IMR-90 (cell line): ENCODE measurements at regions not wholly inside any gene's neighbourhood (a gene's known extent, or its start where the extent isn't known, plus 50 kb on each side); places are given as distances from the start of the nearest gene placed in this dataset.

Source experiments
- ATAC-seq: fragments of 200-7000 bp; cut with Tn5 transposase; 2 replicates; pipeline ENCODE4 v1.9.1; 2020; ENCODE audit warnings: low read depth, mild to moderate bottlenecking, moderate library complexity
- BruUV-seq: library from RNA; stranded (reverse); fragments of 400-500 nt; replicated peaks from 2 replicates; lab custom pipeline; 2021; lab: Mats Ljungman, UMichigan
- CTCF ChIA-PET: fragments of 300-600 bp; formaldehyde crosslinking; extraction: SDS; loops from one replicate; lab custom pipeline; 2021; ENCODE audit warnings: antibody characterized with exemption; lab: Yijun Ruan, JAX
- POLR2A ChIA-PET: fragments of 300-600 bp; sonication (Branson Sonifier 250); formaldehyde crosslinking; loops from one replicate; lab custom pipeline; 2022; ENCODE audit warnings: antibody characterized with exemption; ENCODE audit not compliant: unreplicated experiment; lab: Charles Lee
- DNase-seq: peaks from one replicate; pipeline ENCODE4 v3.0.0; 2013
- H2AFZ ChIP-seq: replicated peaks from 2 replicates; pipeline ENCODE3; 2013; ENCODE audit warnings: low read length, mild to moderate bottlenecking; ENCODE audit not compliant: poor library complexity
- H2AK5ac ChIP-seq: 2 replicates; pipeline ENCODE4 v1.6.1; 2013; ENCODE audit warnings: low read depth, low read length, inconsistent platforms
- H2AK9ac ChIP-seq: replicated peaks from 2 replicates; pipeline ENCODE3; 2013; ENCODE audit warnings: mild to moderate bottlenecking, low read depth, low read length, moderate library complexity; ENCODE audit not compliant: poor library complexity
- H2BK120ac ChIP-seq: 2 replicates; pipeline ENCODE4 v1.6.1; 2013; ENCODE audit warnings: low read depth, low read length, inconsistent platforms
- H2BK15ac ChIP-seq: 3 replicates; pipeline ENCODE4 v1.6.1; 2013; ENCODE audit warnings: low read depth, low read length, inconsistent platforms
- H2BK20ac ChIP-seq: 2 replicates; pipeline ENCODE4 v1.6.1; 2013; ENCODE audit warnings: low read depth, mild to moderate bottlenecking, inconsistent platforms, low read length, moderate library complexity
- H2BK5ac ChIP-seq: 2 replicates; pipeline ENCODE4 v1.6.1; 2013; ENCODE audit warnings: mild to moderate bottlenecking, low read depth, low read length, inconsistent platforms; ENCODE audit not compliant: poor library complexity, severe bottlenecking
- H3K14ac ChIP-seq: replicated peaks from 2 replicates; pipeline ENCODE4 v1.6.1; 2013; ENCODE audit warnings: low read depth, low read length, inconsistent platforms
- H3K18ac ChIP-seq: 2 replicates; pipeline ENCODE4 v1.6.1; 2013; ENCODE audit warnings: low read depth, low read length, control low read depth
- H3K23ac ChIP-seq: 2 replicates; pipeline ENCODE4 v1.6.1; 2013; ENCODE audit warnings: low read depth, low read length, inconsistent platforms
- H3K27ac ChIP-seq: 2 replicates; pipeline ENCODE4 v1.5.1; 2013; ENCODE audit warnings: mild to moderate bottlenecking, control low read depth, low read length; ENCODE audit not compliant: insufficient read depth
- H3K27me3 ChIP-seq: 2 replicates; pipeline ENCODE4 v1.6.1; 2013; ENCODE audit warnings: low read length; ENCODE audit not compliant: control insufficient read depth, insufficient read depth
- H3K36me3 ChIP-seq: 2 replicates; pipeline ENCODE4 v1.6.1; 2013; ENCODE audit warnings: low read length, mixed read lengths; ENCODE audit not compliant: control insufficient read depth, insufficient read depth
- H3K4ac ChIP-seq: 2 replicates; pipeline ENCODE4 v1.6.1; 2013; ENCODE audit warnings: low read depth, low read length, inconsistent platforms
- H3K4me1 ChIP-seq: 2 replicates; pipeline ENCODE4 v1.6.1; 2013; ENCODE audit warnings: low read length, mixed read lengths; ENCODE audit not compliant: control insufficient read depth, insufficient read depth
- H3K4me2 ChIP-seq: 2 replicates; pipeline ENCODE4 v1.6.1; 2013; ENCODE audit warnings: low read depth, mild to moderate bottlenecking, control low read depth, low read length, moderate library complexity
- H3K4me3 ChIP-seq: 2 replicates; pipeline ENCODE4 v1.5.1; 2013; ENCODE audit warnings: low read depth, mild to moderate bottlenecking, control low read depth, low read length, moderate library complexity; ENCODE audit not compliant: insufficient read depth
- H3K56ac ChIP-seq: 2 replicates; pipeline ENCODE4 v1.6.1; 2013; ENCODE audit warnings: low read length, inconsistent platforms; ENCODE audit not compliant: insufficient read depth; ENCODE audit errors: extremely low read depth
- H3K79me1 ChIP-seq, 2 experiments: 2 replicates each; pipeline ENCODE4 v1.6.1; 2013; ENCODE audit warnings: low read length in 2 of 2, inconsistent platforms in 1 of 2, low read depth in 1 of 2
- H3K9ac ChIP-seq: 2 replicates; pipeline ENCODE4 v1.6.1; 2013; ENCODE audit warnings: low read depth, low read length, control low read depth
- H3K9me1 ChIP-seq: 2 replicates; pipeline ENCODE4 v1.6.1; 2013; ENCODE audit warnings: low read length, inconsistent platforms; ENCODE audit not compliant: insufficient read depth
- H3K9me3 ChIP-seq: 2 replicates; pipeline ENCODE4 v1.6.1; 2013; ENCODE audit warnings: low read length; ENCODE audit not compliant: control insufficient read depth, insufficient read depth
- H4K20me1 ChIP-seq: 2 replicates; pipeline ENCODE4 v1.6.1; 2013; ENCODE audit warnings: low read length, inconsistent platforms; ENCODE audit not compliant: insufficient read depth
- H4K5ac ChIP-seq: 2 replicates; pipeline ENCODE4 v1.6.1; 2013; ENCODE audit warnings: mild to moderate bottlenecking, low read depth, low read length, control low read depth
- H4K8ac ChIP-seq, 2 experiments: 2 replicates each; pipeline ENCODE4 v1.6.1; 2013; ENCODE audit warnings: low read depth in 2 of 2, low read length in 2 of 2, control low read depth in 1 of 2, inconsistent platforms in 1 of 2
- H4K91ac ChIP-seq: 2 replicates; pipeline ENCODE4 v1.6.1; 2013; ENCODE audit warnings: low read depth, low read length, inconsistent platforms; ENCODE audit not compliant: insufficient read depth
- BHLHE40 ChIP-seq: fragments of 150-350 bp; IDR thresholded peaks from 2 replicates; pipeline ENCODE4 v1.6.1; 2016; ENCODE audit warnings: mild to moderate bottlenecking, low read depth, low read length
- CEBPB ChIP-seq: IDR thresholded peaks from 2 replicates; pipeline ENCODE4 v1.6.1; 2012; ENCODE audit warnings: low read depth, low read length, improper control_type of control experiment
- CHD1 ChIP-seq: IDR thresholded peaks from 2 replicates; pipeline ENCODE4 v1.6.1; 2012; ENCODE audit warnings: low read depth, low read length, improper control_type of control experiment
- ELK1 ChIP-seq: fragments of 150-350 bp; IDR thresholded peaks from 2 replicates; pipeline ENCODE4 v1.6.1; 2016; ENCODE audit warnings: low read depth, mild to moderate bottlenecking, low read length, moderate library complexity, borderline replicate concordance
- FOS ChIP-seq: fragments of 150-350 bp; IDR thresholded peaks from 2 replicates; pipeline ENCODE4 v1.6.1; 2016; ENCODE audit warnings: low read depth, low read length
- MAFK ChIP-seq: IDR thresholded peaks from 2 replicates; pipeline ENCODE4 v1.6.1; 2012; ENCODE audit warnings: low read depth, low read length, improper control_type of control experiment
- MAZ ChIP-seq: IDR thresholded peaks from 2 replicates; pipeline ENCODE4 v1.6.1; 2012; ENCODE audit warnings: low read depth, mild to moderate bottlenecking, low read length, improper control_type of control experiment, moderate library complexity, borderline replicate concordance
- MXI1 ChIP-seq: IDR thresholded peaks from 2 replicates; pipeline ENCODE4 v1.6.1; 2012; ENCODE audit warnings: low read depth, mild to moderate bottlenecking, low read length, moderate library complexity, borderline replicate concordance
- NFE2L2 ChIP-seq: fragments of 150-350 bp; IDR thresholded peaks from 2 replicates; pipeline ENCODE4 v1.6.1; 2016; ENCODE audit warnings: low read depth, mild to moderate bottlenecking, low read length
- POLR2A ChIP-seq: IDR thresholded peaks from 2 replicates; pipeline ENCODE4 v1.6.1; 2012; ENCODE audit warnings: mild to moderate bottlenecking, low read depth, low read length
- RAD21 ChIP-seq: IDR thresholded peaks from 2 replicates; pipeline ENCODE4 v1.6.1; 2012; ENCODE audit warnings: low read length, improper control_type of control experiment
- RCOR1 ChIP-seq: IDR thresholded peaks from 2 replicates; pipeline ENCODE4 v1.6.1; 2012; ENCODE audit warnings: mild to moderate bottlenecking, low read length, improper control_type of control experiment; ENCODE audit not compliant: insufficient replicate concordance
- RFX5 ChIP-seq: IDR thresholded peaks from 2 replicates; pipeline ENCODE4 v1.8.0; 2012; ENCODE audit warnings: low read depth, mild to moderate bottlenecking, low read length, moderate library complexity
- SMC3 ChIP-seq: fragments of 150-350 bp; IDR thresholded peaks from 2 replicates; pipeline ENCODE4 v1.6.1; 2016; ENCODE audit warnings: low read depth, mild to moderate bottlenecking, antibody characterized with exemption, low read length, moderate library complexity
- USF2 ChIP-seq: fragments of 150-350 bp; IDR thresholded peaks from 2 replicates; pipeline ENCODE4 v1.6.1; 2017; ENCODE audit warnings: mild to moderate bottlenecking, antibody characterized with exemption, low read length, low read depth
- WGBS, 2 experiments: methylation state at CpG; one replicate each; pipeline versions ENCODE4 v1.1.5 to v1.1.7; 2013; ENCODE audit warnings: missing lambda C conversion rate in 2 of 2; ENCODE audit not compliant: insufficient read length in 1 of 2; ENCODE audit errors: extremely low coverage in 2 of 2; 5-methylcytosine and 5-hydroxymethylcytosine counted together
- dilution Hi-C: fragments of 300-500 bp; cut with HindIII; formaldehyde crosslinking; loops from one replicate; pipeline ENCODE4 v1.14.3; 2018; ENCODE audit warnings: low sequenced_read_pairs; ENCODE audit not compliant: unreplicated experiment
- in situ Hi-C: fragments of 300-500 bp; cut with MboI; formaldehyde crosslinking; loops from 3 replicates; pipeline ENCODE4 v1.14.3; 2019; ENCODE audit warnings: low sequenced_read_pairs, inconsistent platforms, mixed read lengths
- intact Hi-C: fragments of 100-400 bp; cut with micrococcal nuclease; formaldehyde crosslinking; loops from 2 replicates; pipeline ENCODE4 v1.10.0; 2022
- TF ChIP-seq, protein P1 (sequence below): conservative IDR thresholded peaks from 2 replicates; pipeline ENCODE4 v1.5.1; 2012; ENCODE audit warnings: mild to moderate bottlenecking, low read depth, low read length, improper control_type of control experiment

- Histone ChIP-seq H4K8ac (no peak overlapping the region), H3K18ac (no peak overlapping the region), H2AFZ (no peak overlapping the region), H3K9me3 (no peaks in the 10 kb centered on the region), H3K23ac (no peak overlapping the region), H3K14ac (no peak overlapping the region), H2BK15ac (no peak overlapping the region), H4K20me1 (no peaks in the 10 kb centered on the region), H3K36me3 (no peaks in the 10 kb centered on the region), H3K27ac (no peak overlapping the region), H3K4me1 (no peaks in the 10 kb centered on the region), H2BK120ac (no peak overlapping the region), H3K27me3 (no peaks in the 10 kb centered on the region), H3K4ac (no peak overlapping the region), H4K5ac (no peak overlapping the region), H3K79me1 (no peaks in the 10 kb centered on the region), H3K56ac (no peak overlapping the region), H3K9ac (no peak overlapping the region), H3K9me1 (no peaks in the 10 kb centered on the region), H3K4me3 (no peak overlapping the region), H2AK5ac (no peak overlapping the region), H2BK5ac (no peak overlapping the region), H2BK20ac (no peak overlapping the region), H2AK9ac (no peak overlapping the region), H4K91ac (no peak overlapping the region), H3K4me2 (no peak overlapping the region)
- no CpG with 5 or more reads among the region's 4 CpGs for WGBS, 2 experiments
- dilution Hi-C loops (no loop called here), intact Hi-C loops (no loop called here), in situ Hi-C loops (no loop called here)
- CTCF ChIA-PET: no interaction called here
- no TSS peak for BruUV-seq
- POLR2A ChIA-PET: no interaction called here
- ATAC-seq (no peak), DNase-seq (no peak)
- TF ChIP-seq MAZ (no peak), RAD21 (no peak), CEBPB (no peak), SMC3 (no peak), MAFK (no peak), BHLHE40 (no peak), POLR2A (no peak), RCOR1 (no peak), NFE2L2 (no peak), FOS (no peak), CHD1 (no peak), ELK1 (no peak), RFX5 (no peak), USF2 (no peak), MXI1 (no peak)
- TF ChIP-seq, protein P1, sequence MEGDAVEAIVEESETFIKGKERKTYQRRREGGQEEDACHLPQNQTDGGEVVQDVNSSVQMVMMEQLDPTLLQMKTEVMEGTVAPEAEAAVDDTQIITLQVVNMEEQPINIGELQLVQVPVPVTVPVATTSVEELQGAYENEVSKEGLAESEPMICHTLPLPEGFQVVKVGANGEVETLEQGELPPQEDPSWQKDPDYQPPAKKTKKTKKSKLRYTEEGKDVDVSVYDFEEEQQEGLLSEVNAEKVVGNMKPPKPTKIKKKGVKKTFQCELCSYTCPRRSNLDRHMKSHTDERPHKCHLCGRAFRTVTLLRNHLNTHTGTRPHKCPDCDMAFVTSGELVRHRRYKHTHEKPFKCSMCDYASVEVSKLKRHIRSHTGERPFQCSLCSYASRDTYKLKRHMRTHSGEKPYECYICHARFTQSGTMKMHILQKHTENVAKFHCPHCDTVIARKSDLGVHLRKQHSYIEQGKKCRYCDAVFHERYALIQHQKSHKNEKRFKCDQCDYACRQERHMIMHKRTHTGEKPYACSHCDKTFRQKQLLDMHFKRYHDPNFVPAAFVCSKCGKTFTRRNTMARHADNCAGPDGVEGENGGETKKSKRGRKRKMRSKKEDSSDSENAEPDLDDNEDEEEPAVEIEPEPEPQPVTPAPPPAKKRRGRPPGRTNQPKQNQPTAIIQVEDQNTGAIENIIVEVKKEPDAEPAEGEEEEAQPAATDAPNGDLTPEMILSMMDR: no peak
Observed at GRCh38 chr7:41612386-41612785, 90.5 kb downstream of the INHBA start.
